GM12878 (cell line): ENCODE measurements at regions not wholly inside any gene's neighbourhood (a gene's known extent, or its start where the extent isn't known, plus 50 kb on each side); places are given as distances from the start of the nearest gene placed in this dataset.

Source experiments
- BRCA1 ChIP-seq: IDR thresholded peaks from 2 replicates; pipeline ENCODE4 v1.6.1; 2011; ENCODE audit warnings: low read depth, low read length, improper control_type of control experiment
- CTCF ChIP-seq, 3 experiments: IDR thresholded peaks in 2 of 3; conservative IDR thresholded peaks in 1 of 3; 2 replicates each; pipeline ENCODE4 v1.5.1; 2011; ENCODE audit warnings: low read depth in 3 of 3, low read length in 3 of 3, mild to moderate bottlenecking in 3 of 3, control low read depth in 2 of 3, moderate library complexity in 2 of 3, inconsistent platforms in 1 of 3, mixed read lengths in 1 of 3; ENCODE audit not compliant: control insufficient read depth in 2 of 3, insufficient read depth in 1 of 3; ENCODE audit errors: extremely low read depth in 1 of 3
- CUX1 ChIP-seq: IDR thresholded peaks from 2 replicates; pipeline ENCODE4 v1.6.1; 2012; ENCODE audit warnings: improper control_type of control experiment, low read depth, low read length; ENCODE audit not compliant: insufficient replicate concordance
- MAX ChIP-seq: IDR thresholded peaks from 2 replicates; pipeline ENCODE4 v1.6.1; 2012; ENCODE audit warnings: low read depth, low read length, improper control_type of control experiment
- RFX5 ChIP-seq: IDR thresholded peaks from 2 replicates; pipeline ENCODE4 v1.6.1; 2011; ENCODE audit warnings: low read depth, low read length, improper control_type of control experiment
- ZNF24 ChIP-seq: fragments of 450-650 bp; IDR thresholded peaks from 2 replicates; pipeline ENCODE4 v1.6.1; 2017; ENCODE audit warnings: antibody characterized with exemption, mild to moderate bottlenecking

- no peak for TF ChIP-seq BRCA1
- no peak for TF ChIP-seq CTCF (IDR thresholded peaks at IDR 0.05 in 2 of 3, conservative IDR thresholded peaks at IDR 0.05 in 1 of 3; ENCODE audit: control insufficient read depth in 2 of 3, extremely low read depth in 1 of 3, insufficient read depth in 1 of 3, low read depth in 3 of 3, low read length in 3 of 3)
- no peak for TF ChIP-seq CUX1
- no peak for TF ChIP-seq RFX5
- TF ChIP-seq ZNF24: no peak
- no peak for TF ChIP-seq MAX
Measured at GRCh38 chr3:10580426-10580825, 75.0 kb upstream of the ATP2B2 start.
